Lower leg skin (tissue), 4 donors: ENCODE measurements at regions not wholly inside any gene's neighbourhood (a gene's known extent, or its start where the extent isn't known, plus 50 kb on each side); places are given as distances from the start of the nearest gene placed in this dataset.

Source experiments
- DNase-seq, 2 donors: peaks; one replicate each; pipeline ENCODE4 v3.0.0-alpha.2; 2019; ENCODE audit warnings: low spot score in 2 of 2
- H3K4me3 ChIP-seq: fragments of 200-600 bp; sonication (generic); 2 replicates; pipeline ENCODE4 v1.5.1; 2017; ENCODE audit warnings: mild to moderate bottlenecking, low read depth; ENCODE audit not compliant: poor library complexity, severe bottlenecking
- CTCF ChIP-seq, 3 donors: fragments of 450-650 bp; IDR thresholded peaks; one replicate each; pipeline ENCODE4 v1.5.1; 2016; ENCODE audit warnings: antibody characterized with exemption in 3 of 3, mild to moderate bottlenecking in 3 of 3, moderate library complexity in 2 of 3
- POLR2A ChIP-seq, 2 donors: fragments of 450-650 bp; IDR thresholded peaks; one replicate each; pipeline ENCODE4 v1.6.1; 2016 to 2017; ENCODE audit warnings: antibody characterized with exemption in 2 of 2, mild to moderate bottlenecking in 1 of 2, moderate library complexity in 1 of 2
- WGBS, 2 donors: methylation state at CpG; one replicate each; pipeline ENCODE4 v1.1.5; 2018; 5-methylcytosine and 5-hydroxymethylcytosine counted together
- intact Hi-C: fragments of 100-400 bp; cut with DNase I; formaldehyde crosslinking; loops from one replicate; pipeline ENCODE4 v1.15.0; 2023; ENCODE audit warnings: low total_unique reads

- TF ChIP-seq POLR2A (IDR thresholded peaks at IDR 0.05) (no peak), CTCF (IDR thresholded peaks at IDR 0.05) (no peak)
- WGBS, 2 donors = 29 to 30% methylated on average over 2 of the region's 2 CpGs
- no peak overlapping the region for H3K4me3 ChIP-seq
- intact Hi-C loops = no loop called here
- no peak for DNase-seq
These were observed 1322.5 kb downstream of the PCDH7 start for GRCh38 chr4:32042486-32043247.

- 51 to 54% methylated on average over 2 of the region's 2 CpGs for WGBS, 2 donors
- intact Hi-C loops = no loop called here
- TF ChIP-seq CTCF (IDR thresholded peaks at IDR 0.05) (no peak), POLR2A (IDR thresholded peaks at IDR 0.05) (no peak)
- H3K4me3 ChIP-seq = no peak overlapping the region
- no peak for DNase-seq
These were observed 1323.1 kb downstream of the PCDH7 start for GRCh38 chr4:32043248-32043633.

- TF ChIP-seq POLR2A (IDR thresholded peaks at IDR 0.05) (no peak), CTCF (IDR thresholded peaks at IDR 0.05) (no peak)
- no peak for DNase-seq
- 76 to 97% methylated on average over 2 of the region's 2 CpGs for WGBS, 2 donors
- H3K4me3 ChIP-seq = no peak overlapping the region
- intact Hi-C loops = no loop called here
These were observed 1341.7 kb downstream of the PCDH7 start for GRCh38 chr4:32061916-32062315.

GRCh38 chr4:32073542-32073941 lies 1353.4 kb downstream of the PCDH7 start:
- intact Hi-C loops = no loop called here
- H3K4me3 ChIP-seq = no peak overlapping the region
- WGBS, 2 donors = 30 to 34% methylated on average over 2 of the region's 2 CpGs
- no peak for DNase-seq
- no peak for TF ChIP-seq CTCF (IDR thresholded peaks at IDR 0.05)
- TF ChIP-seq POLR2A (IDR thresholded peaks at IDR 0.05) = no peak

- H3K4me3 ChIP-seq = no peak overlapping the region
- intact Hi-C loops = no loop called here
- DNase-seq = no peak
- TF ChIP-seq POLR2A (IDR thresholded peaks at IDR 0.05) = no peak
- TF ChIP-seq CTCF (IDR thresholded peaks at IDR 0.05) = no peak
- WGBS, 2 donors = 75 to 78% methylated on average over 2 of the region's 2 CpGs
These were observed 1367.0 kb downstream of the PCDH7 start for GRCh38 chr4:32087211-32087610.

GRCh38 chr4:32094987-32095386 lies 1374.8 kb downstream of the PCDH7 start:
- 91 to 94% methylated on average over 2 of the region's 2 CpGs for WGBS, 2 donors
- intact Hi-C loops = no loop called here

More at GRCh38 chr4:32094987-32095386, 1374.8 kb downstream of the PCDH7 start:
- TF ChIP-seq POLR2A (IDR thresholded peaks at IDR 0.05) (no peak), CTCF (IDR thresholded peaks at IDR 0.05) (no peak)
- no peak for DNase-seq
- no peak overlapping the region for H3K4me3 ChIP-seq
